GM12892 (cell line): ENCODE measurements at regions not wholly inside any gene's neighbourhood (a gene's known extent, or its start where the extent isn't known, plus 50 kb on each side); places are given as distances from the start of the nearest gene placed in this dataset.

Source experiments
- POLR2A ChIP-seq: IDR thresholded peaks from 2 replicates; pipeline ENCODE4 v1.6.1; 2011; ENCODE audit warnings: low read depth, low read length, control low read depth
- POLR2AphosphoS5 ChIP-seq: IDR thresholded peaks from 2 replicates; pipeline ENCODE4 v1.6.1; 2011; ENCODE audit warnings: low read depth, low read length, control low read depth

GRCh38 chr2:22798386-22798785 lies 586.6 kb upstream of the KLHL29 start:
- TF ChIP-seq POLR2A (no peak), POLR2AphosphoS5 (no peak)
